GM19324 (cell line): ENCODE measurements at regions not wholly inside any gene's neighbourhood (a gene's known extent, or its start where the extent isn't known, plus 50 kb on each side); places are given as distances from the start of the nearest gene placed in this dataset.
A peak's percentile ranks its signal among the peaks of the same experiment; 100 is the strongest.

ENCODE experiments used
- ATAC-seq: cut with Tn5 transposase; IDR thresholded peaks from one replicate; pipeline ENCODE4 v1.9.1; 2021; ENCODE audit warnings: mild to moderate bottlenecking, moderate library complexity; ENCODE audit not compliant: unreplicated experiment, low FRiP score

GRCh38 chr5:124593952-124594351, 152.5 kb downstream of the ZNF608 start:
- no peak for ATAC-seq

GRCh38 chr5:124592891-124593290, 153.5 kb downstream of the ZNF608 start:
- no peak for ATAC-seq

GRCh38 chr5:124591583-124591982, 154.9 kb downstream of the ZNF608 start:
- no peak for ATAC-seq

GRCh38 chr5:124590686-124591085, 155.8 kb downstream of the ZNF608 start:
- ATAC-seq: no peak

GRCh38 chr5:124587280-124587679, 159.2 kb downstream of the ZNF608 start:
- no peak for ATAC-seq

GRCh38 chr5:124584991-124585715, 161.3 kb downstream of the ZNF608 start:
- no peak for ATAC-seq

- ATAC-seq: peak; percentile 99
Observed at GRCh38 chr5:124583469-124584350, 162.7 kb downstream of the ZNF608 start.

- no peak for ATAC-seq
Observed at GRCh38 chr5:124582561-124582840, 163.9 kb downstream of the ZNF608 start.

- ATAC-seq: no peak
Observed at GRCh38 chr5:124581738-124582560, 164.5 kb downstream of the ZNF608 start.

GRCh38 chr5:124580925-124581737, 165.3 kb downstream of the ZNF608 start:
- ATAC-seq: no peak

- no peak for ATAC-seq
Observed at GRCh38 chr5:124580512-124580911, 165.9 kb downstream of the ZNF608 start.

GRCh38 chr5:124576848-124577409, 169.5 kb downstream of the ZNF608 start:
- peak; percentile 85 for ATAC-seq

GRCh38 chr5:124575725-124576124, 170.7 kb downstream of the ZNF608 start:
- ATAC-seq: no peak

- no peak for ATAC-seq
Observed at GRCh38 chr5:124574521-124575436, 171.7 kb downstream of the ZNF608 start.

- ATAC-seq: no peak
Observed at GRCh38 chr5:124572971-124573370, 173.5 kb downstream of the ZNF608 start.

GRCh38 chr5:124570285-124571035, 176.0 kb downstream of the ZNF608 start:
- ATAC-seq: no peak

- no peak for ATAC-seq
Observed at GRCh38 chr5:124566875-124567450, 179.5 kb downstream of the ZNF608 start.

GRCh38 chr5:124561451-124561850, 185.0 kb downstream of the ZNF608 start:
- no peak for ATAC-seq
